A549 (cell line): ENCODE measurements at regions not wholly inside any gene's neighbourhood (a gene's known extent, or its start where the extent isn't known, plus 50 kb on each side); places are given as distances from the start of the nearest gene placed in this dataset.

Experiments
- ATAC-seq, 2 experiments: fragments of 200-7000 bp in 1 of 2; fragments of >200 bp in 1 of 2; cut with Nextera tagmentation in 1 of 2; cut with Tn5 transposase in 1 of 2; 3 replicates each; pipeline versions ENCODE4 v1.8.0 to v1.9.1; 2018 to 2020; ENCODE audit warnings: mild to moderate bottlenecking in 1 of 2, moderate library complexity in 1 of 2
- CTCF ChIA-PET: fragments of 300-600 bp; sonication (Branson Sonifier 250); formaldehyde crosslinking; extraction: SDS; loops from one replicate; lab custom pipeline; 2021; ENCODE audit warnings: antibody characterized with exemption, inconsistent platforms; lab: Yijun Ruan, JAX
- POLR2A ChIA-PET: fragments of 350-600 bp; formaldehyde crosslinking; extraction: SDS; loops from one replicate; lab custom pipeline; 2021; ENCODE audit warnings: antibody characterized with exemption, inconsistent platforms; lab: Yijun Ruan, JAX
- DNase-seq, 2 experiments: peaks; one replicate each; pipeline versions ENCODE4 v3.0.0 to v3.0.0-alpha.2; 2011 to 2016; ENCODE audit warnings: low read depth in 1 of 2, low spot score in 1 of 2
- FAIRE-seq: peaks from 2 replicates; lab custom pipeline; 2011; peaks lifted over from hg19 to GRCh38; lab: Jason Lieb, UNC
- H3K27ac ChIP-seq, 2 experiments: fragments of >200 bp; sonication (Bioruptor Twin); formaldehyde crosslinking; 3 replicates each; pipeline ENCODE4 v1.5.1; 2016 to 2017
- H3K4me1 ChIP-seq: fragments of >200 bp; sonication (Bioruptor Twin); formaldehyde crosslinking; 3 replicates; pipeline ENCODE4 v1.6.1; 2016
- H3K4me2 ChIP-seq: fragments of >200 bp; sonication (Bioruptor Twin); formaldehyde crosslinking; 3 replicates; pipeline ENCODE4 v1.6.1; 2016
- H3K4me3 ChIP-seq: fragments of >200 bp; sonication (Bioruptor Twin); formaldehyde crosslinking; 3 replicates; pipeline ENCODE4 v1.5.1; 2016
- H3K9me3 ChIP-seq: fragments of >200 bp; sonication (Bioruptor Twin); formaldehyde crosslinking; 3 replicates; pipeline ENCODE4 v1.6.1; 2016
- CHD2 ChIP-seq: fragments of 150-350 bp; IDR thresholded peaks from 2 replicates; pipeline ENCODE4 v1.6.1; 2014; ENCODE audit warnings: low read length; ENCODE audit not compliant: partially characterized antibody
- E2F6 ChIP-seq: IDR thresholded peaks from 2 replicates; pipeline ENCODE4 v1.6.1; 2012; ENCODE audit warnings: low read depth, borderline replicate concordance
- EHF ChIP-seq: fragments of 250-450 bp; sonication (Bioruptor Pico); IDR thresholded peaks from 2 replicates; pipeline ENCODE4 v1.5.0; 2020; ENCODE audit warnings: mild to moderate bottlenecking
- ELK1 ChIP-seq: fragments of 150-350 bp; IDR thresholded peaks from 2 replicates; pipeline ENCODE4 v1.6.1; 2014; ENCODE audit warnings: low read depth, mild to moderate bottlenecking, low read length
- ESRRA ChIP-seq: fragments of 150-350 bp; IDR thresholded peaks from 2 replicates; pipeline ENCODE4 v1.6.1; 2014; ENCODE audit warnings: mild to moderate bottlenecking, low read length, borderline replicate concordance
- FOSL2 ChIP-seq, 2 experiments: fragments of 450-650 bp in 1 of 2; fragments of >200 bp in 1 of 2; sonication (Bioruptor Twin) in 1 of 2; formaldehyde crosslinking; IDR thresholded peaks; 2 replicates each; pipeline versions ENCODE4 v1.5.0 to v1.6.1; 2016 to 2020; ENCODE audit warnings: mild to moderate bottlenecking in 1 of 2, moderate library complexity in 1 of 2
- GATA3 ChIP-seq: IDR thresholded peaks from 2 replicates; pipeline ENCODE4 v1.6.1; 2012; ENCODE audit warnings: borderline replicate concordance
- HDAC2 ChIP-seq: fragments of 200-600 bp; sonication (generic); IDR thresholded peaks from 2 replicates; pipeline ENCODE4 v1.6.1; 2016
- HOXA7 ChIP-seq: fragments of 250-450 bp; sonication (Bioruptor Pico); IDR thresholded peaks from 2 replicates; pipeline ENCODE4 v1.5.0; 2020; ENCODE audit warnings: mild to moderate bottlenecking, moderate library complexity
- HOXB5 ChIP-seq: fragments of 250-450 bp; sonication (Bioruptor Pico); IDR thresholded peaks from 2 replicates; pipeline ENCODE4 v1.5.0; 2020; ENCODE audit warnings: mild to moderate bottlenecking, moderate library complexity
- KDM1A ChIP-seq: fragments of 200-600 bp; sonication (generic); IDR thresholded peaks from 2 replicates; pipeline ENCODE4 v1.6.1; 2016; ENCODE audit warnings: low read depth, mild to moderate bottlenecking
- KDM5A ChIP-seq: fragments of 200-600 bp; sonication (generic); IDR thresholded peaks from 2 replicates; pipeline ENCODE4 v1.6.1; 2016; ENCODE audit warnings: antibody characterized with exemption, mild to moderate bottlenecking
- MAFK ChIP-seq: fragments of 450-650 bp; IDR thresholded peaks from 2 replicates; pipeline ENCODE4 v1.6.1; 2014; ENCODE audit not compliant: partially characterized antibody
- MAX ChIP-seq: IDR thresholded peaks from 2 replicates; pipeline ENCODE4 v1.6.1; 2012
- MAZ ChIP-seq: fragments of 150-350 bp; IDR thresholded peaks from 2 replicates; pipeline ENCODE4 v1.6.1; 2014; ENCODE audit warnings: antibody characterized with exemption, low read depth, low read length, borderline replicate concordance
- PBX3 ChIP-seq: IDR thresholded peaks from 2 replicates; pipeline ENCODE4 v1.6.1; 2012
- POLR2A ChIP-seq: IDR thresholded peaks from 2 replicates; pipeline ENCODE4 v1.6.1; 2012; ENCODE audit warnings: mild to moderate bottlenecking, low read length
- RAD21 ChIP-seq, 2 experiments: fragments of >200 bp in 1 of 2; sonication (Bioruptor Twin) in 1 of 2; formaldehyde crosslinking in 1 of 2; IDR thresholded peaks in 1 of 2; conservative IDR thresholded peaks in 1 of 2; 2 replicates in 1 of 2; 3 replicates in 1 of 2; pipeline ENCODE4 v1.6.1; 2012 to 2018; ENCODE audit warnings: inconsistent platforms in 1 of 2
- RCOR1 ChIP-seq: fragments of 150-350 bp; IDR thresholded peaks from 2 replicates; pipeline ENCODE4 v1.6.1; 2014; ENCODE audit warnings: antibody characterized with exemption, low read length, low read depth
- SREBF2 ChIP-seq: fragments of 450-650 bp; IDR thresholded peaks from 2 replicates; pipeline ENCODE4 v1.6.1; 2014; ENCODE audit warnings: mild to moderate bottlenecking, moderate library complexity
- TFCP2L1 ChIP-seq: fragments of 250-450 bp; sonication (Bioruptor Pico); IDR thresholded peaks from 2 replicates; pipeline ENCODE4 v1.5.0; 2021; ENCODE audit warnings: mild to moderate bottlenecking
- ZC3H11A ChIP-seq: fragments of 450-650 bp; IDR thresholded peaks from 2 replicates; pipeline ENCODE4 v1.6.1; 2014; ENCODE audit warnings: antibody characterized with exemption, mild to moderate bottlenecking
- WGBS: methylation state at CpG from one replicate; pipeline ENCODE4 v1.1.6; 2017; ENCODE audit errors: missing lambda C conversion rate; 5-methylcytosine and 5-hydroxymethylcytosine counted together

GRCh38 chr6:51466427-51466826, 621.0 kb downstream of the PKHD1 start:
- no peak for FAIRE-seq
- no peak overlapping the region for H3K4me2 ChIP-seq
- POLR2A ChIA-PET: no interaction called here
- TF ChIP-seq KDM1A (no peak), PBX3 (no peak)
- ATAC-seq: no peak
- no peaks in the 10 kb centered on the region for H3K4me1 ChIP-seq
- H3K27ac ChIP-seq: no peak overlapping the region
- no peak overlapping the region for H3K4me3 ChIP-seq
- no peak for DNase-seq
- H3K9me3 ChIP-seq: no peaks in the 10 kb centered on the region
- WGBS: 25% methylated on average over 9 of the region's 9 CpGs
- CTCF ChIA-PET: no interaction called here

- H3K4me3 ChIP-seq: no peak overlapping the region
- no peak for FAIRE-seq
- H3K27ac ChIP-seq: no peak overlapping the region
- 6% methylated on average over 6 of the region's 6 CpGs for WGBS
- POLR2A ChIA-PET: no interaction called here
- H3K4me1 ChIP-seq: no peaks in the 10 kb centered on the region
- DNase-seq: no peak
- no peaks in the 10 kb centered on the region for H3K9me3 ChIP-seq
- no peak overlapping the region for H3K4me2 ChIP-seq
- CTCF ChIA-PET: no interaction called here
- ATAC-seq: no peak
- TF ChIP-seq SREBF2 (no peak), MAFK (no peak), RAD21 (conservative IDR thresholded peaks at IDR 0.05 in 1 of 2, IDR thresholded peaks at IDR 0.05 in 1 of 2) (no peak)
These were observed 620.0 kb downstream of the PKHD1 start for GRCh38 chr6:51467231-51467952.

- Histone ChIP-seq H3K27ac (no peak overlapping the region), H3K4me2 (no peak overlapping the region), H3K4me3 (no peak overlapping the region), H3K9me3 (no peaks in the 10 kb centered on the region), H3K4me1 (no peaks in the 10 kb centered on the region)
- WGBS: 0% methylated on average over 3 of the region's 3 CpGs
- CTCF ChIA-PET: no interaction called here
- FAIRE-seq: no peak
- POLR2A ChIA-PET: no interaction called here
- no peak for ATAC-seq
- no peak for TF ChIP-seq HDAC2
- no peak for TF ChIP-seq MAX
- TF ChIP-seq TFCP2L1: no peak
- no peak for TF ChIP-seq ESRRA
- no peak for TF ChIP-seq KDM5A
- no peak for TF ChIP-seq FOSL2 (IDR thresholded peaks at IDR 0.05)
- TF ChIP-seq FOSL2 (CRISPR knock-in tag; IDR thresholded peaks at IDR 0.05): no peak
- TF ChIP-seq ZC3H11A: no peak
- no peak for TF ChIP-seq GATA3
- no peak for TF ChIP-seq RCOR1
- TF ChIP-seq EHF (CRISPR knock-in tag): no peak
- no peak for TF ChIP-seq MAFK
- TF ChIP-seq POLR2A: no peak
- TF ChIP-seq CHD2: no peak
- DNase-seq: no peak
These were observed 618.7 kb downstream of the PKHD1 start for GRCh38 chr6:51468704-51469103.

- WGBS: 32% methylated on average over 5 of the region's 5 CpGs
- no peak for FAIRE-seq
- Histone ChIP-seq H3K9me3 (no peaks in the 10 kb centered on the region), H3K4me2 (no peak overlapping the region), H3K4me3 (no peak overlapping the region), H3K27ac (no peak overlapping the region), H3K4me1 (no peaks in the 10 kb centered on the region)
- CTCF ChIA-PET: no interaction called here
- TF ChIP-seq HOXB5 (CRISPR knock-in tag) (no peak), MAX (no peak), HDAC2 (no peak), MAZ (no peak), ESRRA (no peak), E2F6 (no peak), GATA3 (no peak), ELK1 (no peak), POLR2A (no peak), RCOR1 (no peak), FOSL2 (IDR thresholded peaks at IDR 0.05) (no peak), FOSL2 (CRISPR knock-in tag; IDR thresholded peaks at IDR 0.05) (no peak), HOXA7 (CRISPR knock-in tag) (no peak)
- no peak for ATAC-seq
- POLR2A ChIA-PET: no interaction called here
- DNase-seq: no peak
These were observed 614.5 kb downstream of the PKHD1 start for GRCh38 chr6:51472745-51473487.
